ENCODE measurements at regions not wholly inside any gene's neighbourhood (a gene's known extent, or its start where the extent isn't known, plus 50 kb on each side); places are given as distances from the start of the nearest gene placed in this dataset.

GRCh38 chr13:50162001-50162400, 146.8 kb downstream of the KCNRG start:
- Histone ChIP-seq H3K4me1 (ENCODE audit: control insufficient read depth in 2 of 2, insufficient read depth in 2 of 2, low read length in 2 of 2) (peaks cover 11 to 13% of the 10 kb centered on the region in 2 donors), H3K27me3 (replicated peaks in 1 of 4; ENCODE audit: control extremely low read depth in 1 of 4, control insufficient read depth in 3 of 4, insufficient read depth in 4 of 4, low read length in 3 of 4) (no peaks in the 10 kb centered on the region), H3K9me3 (ENCODE audit: control extremely low read depth in 1 of 3, control insufficient read depth in 2 of 3, insufficient read depth in 1 of 3, low read length in 2 of 3) (no peaks in the 10 kb centered on the region), H3K79me2 (ENCODE audit: control insufficient read depth, insufficient read depth, low read length) (no peaks in the 10 kb centered on the region), H4K20me1 (ENCODE audit: control insufficient read depth, insufficient read depth, low read length, poor library complexity, severe bottlenecking) (no peaks in the 10 kb centered on the region), H3K27ac (ENCODE audit: low read length in 2 of 2) (no peak overlapping the region), H3K4me3 (ENCODE audit: control extremely low read depth in 1 of 5, extremely low read depth in 1 of 5, insufficient read depth in 1 of 5, low read depth in 2 of 5, low read length in 4 of 5) (no peak overlapping the region), H3K9ac (ENCODE audit: low read length) (no peak overlapping the region), H3K4me2 (replicated peaks; ENCODE audit: low read depth, low read length, poor library complexity, severe bottlenecking) (no peak overlapping the region), H3K36me3 (replicated peaks in 1 of 2; ENCODE audit: control extremely low read depth in 1 of 2, control insufficient read depth in 1 of 2, extremely low read depth in 1 of 2, insufficient read depth in 2 of 2, low read length in 1 of 2) (no peaks in the 10 kb centered on the region), H2AFZ (ENCODE audit: insufficient read depth, low read depth, low read length, poor library complexity, severe bottlenecking) (no peak overlapping the region)
- ATAC-seq (ENCODE audit: low read depth), result no peak
- Mint-ChIP-seq H3K27ac (no peak overlapping the region), H3K9me3 (ENCODE audit: insufficient read depth) (no peaks in the 10 kb centered on the region), H3K27me3 (no peaks in the 10 kb centered on the region), H3K4me3 (no peak overlapping the region), H3K4me1 (peaks cover 20% of the 10 kb centered on the region)
- 82% methylated on average over 2 of the region's 4 CpGs for WGBS (ENCODE audit: insufficient coverage)
- intact Hi-C loops (cut with micrococcal nuclease), result no loop called here
- POLR2A ChIA-PET, result interaction anchor here (0.7 kb wide), 1 partner anchor 9 kb away, joined by 4 read pairs; no protein-coding TSS in a partner anchor
- no peak for DNase-seq
- CTCF ChIA-PET, result interaction anchor here (0.6 kb wide), 1 partner anchor 172 kb away, joined by 3 read pairs; no protein-coding TSS in a partner anchor
- no peak for TF ChIP-seq CTCF (IDR thresholded peaks at IDR 0.05)
- TF ChIP-seq EZH2 (IDR thresholded peaks at IDR 0.05; ENCODE audit: borderline replicate concordance, insufficient read depth, low read depth, low read length, poor library complexity, severe bottlenecking), result no peak

DNA sequence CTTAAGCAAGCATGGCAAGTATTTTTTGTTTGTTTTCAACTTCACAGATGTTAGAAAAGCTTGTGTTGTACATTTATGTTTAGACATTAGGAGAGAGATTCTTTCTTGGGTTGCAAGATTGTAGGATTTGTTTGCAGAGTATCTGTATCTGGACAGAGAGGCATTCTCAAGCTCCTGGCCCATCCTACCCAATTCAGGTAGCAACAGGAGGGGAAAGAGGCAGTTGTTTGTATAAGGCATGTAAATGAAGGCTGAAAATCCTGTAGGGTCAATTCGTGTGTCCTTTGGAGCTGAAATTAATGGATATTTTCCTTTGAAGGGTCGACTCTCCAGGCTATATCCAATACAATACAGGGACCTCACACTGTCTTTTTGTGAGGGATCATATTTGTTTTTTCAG, 147.3 kb downstream of the KCNRG start:
- Histone ChIP-seq H3K36me3 (replicated peaks in 1 of 2; ENCODE audit: control extremely low read depth in 1 of 2, control insufficient read depth in 1 of 2, extremely low read depth in 1 of 2, insufficient read depth in 2 of 2, low read length in 1 of 2) (no peaks in the 10 kb centered on the region), H4K20me1 (ENCODE audit: control insufficient read depth, insufficient read depth, low read length, poor library complexity, severe bottlenecking) (no peaks in the 10 kb centered on the region), H3K27ac (ENCODE audit: low read length in 2 of 2) (no peak overlapping the region), H3K27me3 (replicated peaks in 1 of 4; ENCODE audit: control extremely low read depth in 1 of 4, control insufficient read depth in 3 of 4, insufficient read depth in 4 of 4, low read length in 3 of 4) (no peaks in the 10 kb centered on the region), H3K4me2 (replicated peaks; ENCODE audit: low read depth, low read length, poor library complexity, severe bottlenecking) (no peak overlapping the region), H3K79me2 (ENCODE audit: control insufficient read depth, insufficient read depth, low read length) (no peaks in the 10 kb centered on the region), H3K4me3 (ENCODE audit: control extremely low read depth in 1 of 5, extremely low read depth in 1 of 5, insufficient read depth in 1 of 5, low read depth in 2 of 5, low read length in 4 of 5) (no peak overlapping the region), H3K4me1 (ENCODE audit: control insufficient read depth in 2 of 2, insufficient read depth in 2 of 2, low read length in 2 of 2) (peaks cover 11 to 13% of the 10 kb centered on the region in 2 donors), H2AFZ (ENCODE audit: insufficient read depth, low read depth, low read length, poor library complexity, severe bottlenecking) (no peak overlapping the region), H3K9ac (ENCODE audit: low read length) (no peak overlapping the region), H3K9me3 (ENCODE audit: control extremely low read depth in 1 of 3, control insufficient read depth in 2 of 3, insufficient read depth in 1 of 3, low read length in 2 of 3) (no peaks in the 10 kb centered on the region)
- CTCF ChIA-PET, result no interaction called here
- WGBS (ENCODE audit: insufficient coverage), result no CpG with 5 or more reads among the region's 2 CpGs
- Mint-ChIP-seq H3K4me1 (peaks cover 20% of the 10 kb centered on the region), H3K9me3 (ENCODE audit: insufficient read depth) (no peaks in the 10 kb centered on the region), H3K27ac (no peak overlapping the region), H3K27me3 (no peaks in the 10 kb centered on the region), H3K4me3 (no peak overlapping the region)
- DNase-seq, result no peak
- ATAC-seq (ENCODE audit: low read depth), result no peak
- POLR2A ChIA-PET, result interaction anchor here (0.7 kb wide), 1 partner anchor 9 kb away, joined by 4 read pairs; no protein-coding TSS in a partner anchor
- intact Hi-C loops (cut with micrococcal nuclease), result no loop called here
- TF ChIP-seq CTCF (IDR thresholded peaks at IDR 0.05), result no peak
- TF ChIP-seq EZH2 (IDR thresholded peaks at IDR 0.05; ENCODE audit: borderline replicate concordance, insufficient read depth, low read depth, low read length, poor library complexity, severe bottlenecking), result no peak
